HEK293 (cell line): ENCODE measurements at regions not wholly inside any gene's neighbourhood (a gene's known extent, or its start where the extent isn't known, plus 50 kb on each side); places are given as distances from the start of the nearest gene placed in this dataset.

ENCODE experiments used
- ATF2 ChIP-seq: fragments of 450-650 bp; formaldehyde crosslinking; IDR thresholded peaks from 2 replicates; pipeline ENCODE4 v1.5.1; 2016; ENCODE audit warnings: missing biosample characterization, missing genetic modification characterization, low read depth
- CTCF ChIP-seq: fragments of 450-650 bp; formaldehyde crosslinking; IDR thresholded peaks from 2 replicates; pipeline ENCODE4 v1.5.1; 2016; ENCODE audit warnings: missing biosample characterization, missing genetic modification characterization
- REST ChIP-seq: fragments of 450-650 bp; formaldehyde crosslinking; IDR thresholded peaks from 2 replicates; pipeline ENCODE4 v1.5.1; 2016; ENCODE audit warnings: missing biosample characterization, missing genetic modification characterization
- SALL2 ChIP-seq: fragments of 450-650 bp; formaldehyde crosslinking; IDR thresholded peaks from 2 replicates; pipeline ENCODE4 v1.5.0; 2017; ENCODE audit warnings: missing biosample characterization, mild to moderate bottlenecking, missing genetic modification characterization, borderline replicate concordance
- ZNF112 ChIP-seq: fragments of 450-650 bp; formaldehyde crosslinking; IDR thresholded peaks from 2 replicates; pipeline ENCODE4 v1.5.0; 2017; ENCODE audit warnings: missing biosample characterization, missing genetic modification characterization
- ZNF121 ChIP-seq: fragments of 450-650 bp; formaldehyde crosslinking; IDR thresholded peaks from 2 replicates; pipeline ENCODE4 v1.5.1; 2016; ENCODE audit warnings: missing biosample characterization, missing genetic modification characterization
- ZNF133 ChIP-seq: fragments of 450-650 bp; formaldehyde crosslinking; IDR thresholded peaks from 2 replicates; pipeline ENCODE4 v1.5.1; 2016; ENCODE audit warnings: missing biosample characterization, missing genetic modification characterization
- ZNF175 ChIP-seq: fragments of 450-650 bp; formaldehyde crosslinking; IDR thresholded peaks from 2 replicates; pipeline ENCODE4 v1.5.1; 2016; ENCODE audit warnings: missing biosample characterization, missing genetic modification characterization
- ZNF513 ChIP-seq: fragments of 450-650 bp; IDR thresholded peaks from 2 replicates; pipeline ENCODE4 v1.5.1; 2018; ENCODE audit warnings: missing biosample characterization, missing genetic modification characterization

GRCh38 chr16:51434567-51435198 lies 283.6 kb upstream of the SALL1 start:
- no peak for TF ChIP-seq ZNF175 (tag by site-specific recombination)
- no peak for TF ChIP-seq ZNF112
- no peak for TF ChIP-seq REST
- no peak for TF ChIP-seq CTCF (tag by site-specific recombination)
- no peak for TF ChIP-seq SALL2 (tag by site-specific recombination)
- no peak for TF ChIP-seq ZNF121 (tag by site-specific recombination)
- TF ChIP-seq ATF2 (tag by site-specific recombination) = peak; percentile 75
- no peak for TF ChIP-seq ZNF513 (tag by site-specific recombination)
- no peak for TF ChIP-seq ZNF133 (tag by site-specific recombination)
